Fibroblast of pulmonary artery (primary cell): ENCODE measurements at regions not wholly inside any gene's neighbourhood (a gene's known extent, or its start where the extent isn't known, plus 50 kb on each side); places are given as distances from the start of the nearest gene placed in this dataset.

ENCODE experiments used
- DNase-seq: peaks from one replicate; pipeline ENCODE4 v3.0.0-alpha.2; 2010; ENCODE audit warnings: low read depth
- H3K4me3 ChIP-seq: replicated peaks from 2 replicates; pipeline ENCODE4 v1.5.1; 2011; ENCODE audit warnings: low read depth, mild to moderate bottlenecking, control low read depth, low read length, moderate library complexity
- CTCF ChIP-seq: IDR thresholded peaks from 2 replicates; pipeline ENCODE4 v1.5.1; 2011; ENCODE audit warnings: mild to moderate bottlenecking, control low read depth, low read length, inconsistent platforms; ENCODE audit errors: missing control alignments

GRCh38 chr4:32544846-32545245, 1824.7 kb downstream of the PCDH7 start:
- no peak for DNase-seq
- H3K4me3 ChIP-seq = no peak overlapping the region
- no peak for TF ChIP-seq CTCF

GRCh38 chr4:32551943-32552342, 1831.8 kb downstream of the PCDH7 start:
- no peak for TF ChIP-seq CTCF
- no peak for DNase-seq
- no peak overlapping the region for H3K4me3 ChIP-seq

GRCh38 chr4:32560306-32560705, 1840.1 kb downstream of the PCDH7 start:
- peak; percentile 78 for DNase-seq
- TF ChIP-seq CTCF = no peak
- H3K4me3 ChIP-seq = peak overlapping the region; percentile 30

GRCh38 chr4:32562010-32562409, 1841.8 kb downstream of the PCDH7 start:
- TF ChIP-seq CTCF = no peak

GRCh38 chr4:32564626-32565025, 1844.5 kb downstream of the PCDH7 start:
- DNase-seq = no peak
- no peak overlapping the region for H3K4me3 ChIP-seq
- TF ChIP-seq CTCF = no peak

More at GRCh38 chr4:32562010-32562409, 1841.8 kb downstream of the PCDH7 start:
- no peak overlapping the region for H3K4me3 ChIP-seq
- DNase-seq = no peak

GRCh38 chr4:32569861-32570260, 1849.7 kb downstream of the PCDH7 start:
- H3K4me3 ChIP-seq = no peak overlapping the region
- DNase-seq = peak; percentile 2
- no peak for TF ChIP-seq CTCF

- no peak overlapping the region for H3K4me3 ChIP-seq
- no peak for DNase-seq
- no peak for TF ChIP-seq CTCF
Measured at GRCh38 chr4:32572366-32572765, 1852.2 kb downstream of the PCDH7 start.
